Natural killer cell treated with Interleukin-12 subunit alpha and Interleukin-12 subunit beta and Interleukin-15 and Interleukin-18, amount 100 ng/mL, for 72 hours (primary cell): ENCODE measurements at regions not wholly inside any gene's neighbourhood (a gene's known extent, or its start where the extent isn't known, plus 50 kb on each side); places are given as distances from the start of the nearest gene placed in this dataset.
"Not testable (repeated sequence)": the region's sequence is repeated elsewhere in the genome, so short reads cannot be mapped to it uniquely, and the experiment has no call there.

ENCODE experiments used
- ATAC-seq, 2 donors: fragments of 150-1000 bp; cut with Tn5 transposase in 1 of 2; sonication (Bioruptor Pico), chemical (Tn5 transposase) in 1 of 2; 2 replicates each; pipeline ENCODE4 v1.10.0; 2021
- DNase-seq: peaks from one replicate; pipeline ENCODE4 v3.0.0; 2022; ENCODE audit warnings: low spot score
- H3K27ac Mint-ChIP-seq, 2 donors: 1 replicate in 1 of 2; 2 replicates in 1 of 2; pipeline ENCODE4 v1.8.0; 2022; ENCODE audit warnings: mixed read lengths in 2 of 2, mild to moderate bottlenecking in 1 of 2, moderate library complexity in 1 of 2
- H3K27me3 Mint-ChIP-seq, 2 donors: 1 replicate in 1 of 2; 2 replicates in 1 of 2; pipeline ENCODE4 v1.8.0; 2022; ENCODE audit warnings: mixed read lengths in 2 of 2
- H3K36me3 Mint-ChIP-seq: one replicate; pipeline ENCODE4 v1.8.0; 2022; ENCODE audit warnings: mixed read lengths
- H3K4me1 Mint-ChIP-seq, 2 donors: 1 replicate in 1 of 2; 2 replicates in 1 of 2; pipeline ENCODE4 v1.8.0; 2022; ENCODE audit warnings: low read depth in 2 of 2, mixed read lengths in 2 of 2, mild to moderate bottlenecking in 1 of 2
- H3K4me3 Mint-ChIP-seq: one replicate; pipeline ENCODE4 v1.8.0; 2022; ENCODE audit warnings: mixed read lengths
- H3K9me3 Mint-ChIP-seq: 2 replicates; pipeline ENCODE4 v1.8.0; 2022; ENCODE audit warnings: mixed read lengths

DNA sequence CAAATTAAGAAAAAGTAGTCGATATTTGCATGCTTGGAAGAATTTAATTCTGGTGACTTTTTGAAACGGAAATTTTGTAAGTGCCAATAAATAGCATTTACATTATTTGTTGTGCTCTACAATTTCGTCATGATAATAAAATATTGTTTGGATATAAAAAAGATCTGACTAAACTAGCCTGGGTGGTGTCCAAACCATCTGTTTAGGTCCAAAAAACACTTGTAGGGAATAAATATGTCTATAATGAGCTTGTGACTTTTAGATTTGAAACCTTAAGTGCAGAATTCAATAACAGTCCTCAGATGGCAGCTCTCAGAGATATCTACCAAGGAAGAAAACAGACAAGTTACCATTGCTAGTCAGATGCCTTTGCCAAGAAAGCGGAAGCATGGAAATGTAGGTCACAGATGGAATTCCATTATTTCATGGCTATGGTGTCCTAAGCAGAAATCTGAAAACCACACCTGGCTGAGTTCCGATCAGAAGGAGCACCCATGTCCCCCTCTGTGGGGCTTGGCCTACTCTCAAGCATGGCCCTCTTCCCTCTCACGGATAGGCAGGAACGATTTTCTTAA, 731.1 kb downstream of the RNF144A start:
- H3K4me3 Mint-ChIP-seq = no peak overlapping the region

GRCh38 chr2:7649461-7650228, 732.4 kb downstream of the RNF144A start:
- DNase-seq (no peak), ATAC-seq (no peak)
- H3K36me3 Mint-ChIP-seq = peaks cover 24% of the 10 kb centered on the region
- peak overlapping the region in 1 of 2 donors; percentile 8 for H3K27ac Mint-ChIP-seq
- H3K9me3 Mint-ChIP-seq = peaks cover 9% of the 10 kb centered on the region
- peaks cover 11 to 21% of the 10 kb centered on the region in 2 donors for H3K4me1 Mint-ChIP-seq
- H3K27me3 Mint-ChIP-seq = peaks cover 0 to 11% of the 10 kb centered on the region in 2 donors
- H3K4me3 Mint-ChIP-seq = peak overlapping the region; percentile 18

More for the DNA sequence above, 731.1 kb downstream of the RNF144A start:
- peaks cover 26% of the 10 kb centered on the region for H3K36me3 Mint-ChIP-seq
- H3K27ac Mint-ChIP-seq = no peak overlapping the region
- H3K9me3 Mint-ChIP-seq = peaks cover 13% of the 10 kb centered on the region
- peaks cover 0 to 11% of the 10 kb centered on the region in 2 donors for H3K27me3 Mint-ChIP-seq
- H3K4me1 Mint-ChIP-seq = peaks cover 13 to 28% of the 10 kb centered on the region in 2 donors
- ATAC-seq = no peak
- no peak for DNase-seq

DNA sequence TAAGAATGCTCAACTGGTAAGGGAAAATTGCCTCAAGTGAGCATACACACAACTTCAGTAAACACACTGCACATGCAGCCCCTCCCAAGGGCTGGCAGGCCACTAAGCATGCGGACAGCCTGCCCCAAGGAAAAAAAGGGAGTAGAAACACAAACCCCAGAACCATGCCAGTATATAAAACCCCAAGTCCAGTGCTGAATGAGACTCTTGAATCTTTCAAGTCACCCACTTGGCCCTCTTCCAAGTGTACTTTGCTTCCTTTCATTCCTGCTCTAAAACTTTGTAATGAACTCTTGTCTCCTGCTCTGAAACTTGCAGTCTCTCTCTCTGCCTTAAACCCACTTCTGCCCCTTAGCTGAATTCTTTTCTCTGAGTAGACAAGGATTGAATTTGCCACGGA, 736.4 kb downstream of the RNF144A start:
- peaks cover 12 to 25% of the 10 kb centered on the region in 2 donors for H3K4me1 Mint-ChIP-seq
- H3K9me3 Mint-ChIP-seq = peaks cover 9% of the 10 kb centered on the region
- no peak for DNase-seq
- H3K27me3 Mint-ChIP-seq = peaks cover 0 to 2% of the 10 kb centered on the region in 2 donors
- no peak overlapping the region for H3K4me3 Mint-ChIP-seq
- ATAC-seq = no peak
- H3K36me3 Mint-ChIP-seq = peaks cover 33% of the 10 kb centered on the region
- no peak overlapping the region for H3K27ac Mint-ChIP-seq

- Mint-ChIP-seq H3K9me3 (peaks cover 16% of the 10 kb centered on the region), H3K27me3 (peaks cover 0 to 2% of the 10 kb centered on the region in 2 donors), H3K4me3 (no peak overlapping the region), H3K36me3 (peaks cover 43% of the 10 kb centered on the region), H3K27ac (no peak overlapping the region), H3K4me1 (peaks cover 5 to 9% of the 10 kb centered on the region in 2 donors)
- ATAC-seq (no peak), DNase-seq (no peak)
Observed at GRCh38 chr2:7655629-7656028, 738.4 kb downstream of the RNF144A start.

- peaks cover 36% of the 10 kb centered on the region for H3K36me3 Mint-ChIP-seq
- not testable (repeated sequence) for H3K27ac Mint-ChIP-seq, H3K27me3 Mint-ChIP-seq, ATAC-seq, H3K4me3 Mint-ChIP-seq, DNase-seq, H3K4me1 Mint-ChIP-seq
- H3K9me3 Mint-ChIP-seq = peaks cover 18% of the 10 kb centered on the region
Observed at GRCh38 chr2:7657526-7657925, 740.3 kb downstream of the RNF144A start.

DNA sequence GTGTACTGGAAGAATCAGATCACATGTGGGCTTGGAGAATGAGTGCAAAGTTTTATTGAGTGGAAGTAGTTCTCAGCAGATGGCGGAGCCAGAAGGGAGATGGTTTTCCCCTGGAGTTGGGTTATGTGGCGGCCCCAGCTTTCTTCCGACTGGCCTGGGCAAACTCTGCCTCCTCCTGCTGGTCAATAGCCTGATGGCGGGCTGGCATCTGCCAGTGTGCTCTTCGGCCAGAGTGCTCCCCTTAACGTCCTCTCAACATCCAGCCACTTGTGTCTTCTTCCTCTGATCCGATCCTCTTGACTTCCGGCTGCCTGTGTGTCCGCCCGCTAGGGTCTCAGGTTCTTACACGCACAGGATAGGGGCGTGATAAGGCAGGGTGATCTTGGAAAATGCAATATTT, 741.3 kb downstream of the RNF144A start:
- H3K4me3 Mint-ChIP-seq = no peak overlapping the region
- peak overlapping the region in 1 of 2 donors; percentile 79 for H3K27ac Mint-ChIP-seq
- peaks cover 18% of the 10 kb centered on the region for H3K9me3 Mint-ChIP-seq
- H3K27me3 Mint-ChIP-seq = no peaks in the 10 kb centered on the region
- H3K36me3 Mint-ChIP-seq = peaks cover 36% of the 10 kb centered on the region
- H3K4me1 Mint-ChIP-seq = peaks cover 4 to 9% of the 10 kb centered on the region in 2 donors
- no peak for DNase-seq
- no peak for ATAC-seq

DNA sequence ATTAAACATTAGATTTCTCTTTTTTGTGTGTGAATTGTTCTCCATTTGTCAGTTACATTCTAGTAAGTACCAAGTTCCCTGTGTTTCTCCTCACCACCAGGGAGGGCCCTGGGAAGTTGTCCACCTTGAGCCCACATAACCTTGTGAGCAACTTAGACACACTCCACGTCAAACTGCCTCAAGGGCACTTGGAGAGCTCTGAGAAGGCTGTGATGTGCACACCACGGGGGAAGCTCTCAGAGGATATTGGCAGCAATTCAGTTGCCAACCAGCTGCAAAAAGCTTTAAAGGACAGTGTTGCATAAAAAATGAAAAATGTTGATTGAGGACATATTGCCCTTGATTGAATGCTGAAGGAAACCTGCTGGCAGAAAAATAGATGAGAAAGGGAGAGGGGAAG, 743.6 kb downstream of the RNF144A start:
- H3K27me3 Mint-ChIP-seq = no peaks in the 10 kb centered on the region
- no peak overlapping the region for H3K4me3 Mint-ChIP-seq
- ATAC-seq = no peak
- no peak for DNase-seq
- peaks cover 4 to 9% of the 10 kb centered on the region in 2 donors for H3K4me1 Mint-ChIP-seq
- H3K9me3 Mint-ChIP-seq = peaks cover 18% of the 10 kb centered on the region
- peak overlapping the region in 1 of 2 donors; percentile 79 for H3K27ac Mint-ChIP-seq
- H3K36me3 Mint-ChIP-seq = peaks cover 28% of the 10 kb centered on the region

DNA sequence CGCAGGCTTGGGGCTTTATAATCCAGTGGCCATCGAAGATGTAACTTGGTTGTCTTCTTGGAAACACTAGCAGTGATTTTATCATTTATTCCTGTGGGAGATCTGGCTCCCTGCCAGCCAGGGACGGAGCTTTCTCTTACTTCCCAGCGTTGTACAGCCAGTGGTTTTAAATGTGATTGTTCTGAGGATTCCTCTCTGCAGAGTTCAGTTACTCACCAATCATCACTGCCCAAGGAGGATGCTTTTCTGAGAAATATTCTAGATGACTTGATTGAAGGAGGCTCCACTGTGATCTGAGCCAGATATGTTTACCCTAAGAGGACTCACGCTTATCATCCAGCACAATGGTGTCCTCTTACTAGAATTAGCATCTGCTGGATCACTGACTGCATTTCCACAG, 744.3 kb downstream of the RNF144A start:
- DNase-seq = no peak
- H3K36me3 Mint-ChIP-seq = peaks cover 28% of the 10 kb centered on the region
- H3K4me1 Mint-ChIP-seq = peaks cover 4 to 12% of the 10 kb centered on the region in 2 donors
- no peak for ATAC-seq
- peaks cover 23% of the 10 kb centered on the region for H3K9me3 Mint-ChIP-seq
- no peak overlapping the region for H3K4me3 Mint-ChIP-seq
- peak overlapping the region in 1 of 2 donors; percentile 42 for H3K27ac Mint-ChIP-seq
- no peaks in the 10 kb centered on the region for H3K27me3 Mint-ChIP-seq

DNA sequence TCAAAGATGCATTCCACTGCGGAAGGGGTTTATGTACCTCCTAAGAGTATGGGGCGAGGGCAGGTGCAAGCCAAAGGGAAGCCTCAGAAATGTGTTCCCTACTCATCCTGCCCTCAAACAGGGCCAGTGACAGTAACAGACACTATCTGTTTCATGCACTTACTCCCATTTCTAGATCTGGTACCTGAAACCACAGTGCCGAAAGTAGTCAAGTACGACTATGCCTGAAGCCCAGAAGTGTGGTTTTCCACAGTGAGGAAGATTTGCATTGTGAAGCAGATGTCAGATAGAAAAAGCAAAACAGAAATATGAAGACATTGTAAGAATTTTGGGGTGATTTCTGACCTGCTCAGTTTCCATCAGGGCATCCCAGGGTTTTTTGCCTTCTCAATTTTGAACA, 748.7 kb downstream of the RNF144A start:
- no peak for DNase-seq
- H3K27ac Mint-ChIP-seq = peak overlapping the region in 1 of 2 donors; percentile 63
- ATAC-seq = no peak
- H3K36me3 Mint-ChIP-seq = peaks cover 10% of the 10 kb centered on the region
- peaks cover 11% of the 10 kb centered on the region for H3K9me3 Mint-ChIP-seq
- H3K27me3 Mint-ChIP-seq = no peaks in the 10 kb centered on the region
- no peak overlapping the region for H3K4me3 Mint-ChIP-seq
- H3K4me1 Mint-ChIP-seq = peaks cover 13 to 21% of the 10 kb centered on the region in 2 donors

DNA sequence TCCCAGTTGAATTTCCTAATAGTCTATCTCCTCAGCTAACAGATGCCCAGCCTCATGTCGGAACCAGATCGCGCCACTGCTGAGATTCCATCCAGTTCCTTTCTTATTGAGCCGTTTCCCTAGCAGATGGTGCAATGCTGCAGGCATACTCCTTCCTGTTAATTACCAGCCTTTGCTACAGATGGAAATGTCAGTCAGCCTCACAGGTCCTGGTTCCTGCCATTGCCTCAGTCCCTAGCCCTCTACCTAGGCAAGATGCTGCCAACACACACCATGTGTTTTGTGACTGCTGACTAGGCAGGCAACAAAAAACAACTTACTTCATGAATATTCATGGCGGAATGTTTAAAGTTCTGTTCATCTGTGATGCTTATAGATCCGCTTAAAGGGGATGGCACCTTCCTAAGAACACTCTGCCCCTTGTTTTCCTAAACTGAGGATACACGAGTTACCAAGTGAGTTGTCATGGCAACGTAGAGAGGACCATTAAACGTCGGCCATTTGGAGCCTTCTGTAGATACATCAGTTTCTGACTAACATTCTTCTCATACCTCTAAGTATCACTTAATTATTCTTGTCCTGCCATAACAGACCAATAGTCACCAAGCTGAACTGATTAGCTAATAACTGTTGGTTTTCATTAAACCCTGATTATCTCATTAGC, 749.5 kb downstream of the RNF144A start:
- peaks cover 22 to 27% of the 10 kb centered on the region in 2 donors for H3K4me1 Mint-ChIP-seq
- ATAC-seq (no peak), DNase-seq (no peak)
- peaks cover 12% of the 10 kb centered on the region for H3K36me3 Mint-ChIP-seq
- H3K4me3 Mint-ChIP-seq = no peak overlapping the region
- H3K9me3 Mint-ChIP-seq = peaks cover 10% of the 10 kb centered on the region
- H3K27ac Mint-ChIP-seq = peak overlapping the region in 1 of 2 donors; percentile 63
- H3K27me3 Mint-ChIP-seq = no peaks in the 10 kb centered on the region

DNA sequence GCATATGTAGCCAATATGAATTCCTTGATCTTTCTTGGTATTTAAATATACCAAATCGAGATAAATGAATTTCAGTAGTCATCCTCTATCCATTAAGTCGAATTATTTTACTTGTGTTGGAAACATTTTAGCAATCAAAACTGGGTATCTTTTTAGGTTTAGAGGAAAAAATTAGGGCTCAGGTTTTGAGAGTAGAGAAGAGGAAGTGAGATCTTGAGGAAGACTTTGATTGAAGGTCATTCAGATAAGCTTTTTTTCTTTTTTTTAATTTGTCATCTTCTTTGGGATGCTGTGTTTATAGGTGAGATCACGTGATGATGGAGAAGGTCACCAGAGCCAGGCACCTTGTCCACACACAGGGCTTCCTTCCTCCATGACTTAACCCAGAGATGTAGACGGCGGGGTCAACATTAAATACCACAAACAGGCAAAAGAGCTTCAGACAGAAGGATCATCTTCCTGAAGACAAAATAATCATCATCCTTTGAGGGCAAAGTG, 750.1 kb downstream of the RNF144A start:
- DNase-seq (no peak), ATAC-seq (no peak)
- Mint-ChIP-seq H3K4me1 (peaks cover 27 to 30% of the 10 kb centered on the region in 2 donors), H3K36me3 (peaks cover 12% of the 10 kb centered on the region), H3K27ac (peak overlapping the region in 1 of 2 donors; percentile 63), H3K27me3 (no peaks in the 10 kb centered on the region), H3K4me3 (no peak overlapping the region), H3K9me3 (peaks cover 9% of the 10 kb centered on the region)

DNA sequence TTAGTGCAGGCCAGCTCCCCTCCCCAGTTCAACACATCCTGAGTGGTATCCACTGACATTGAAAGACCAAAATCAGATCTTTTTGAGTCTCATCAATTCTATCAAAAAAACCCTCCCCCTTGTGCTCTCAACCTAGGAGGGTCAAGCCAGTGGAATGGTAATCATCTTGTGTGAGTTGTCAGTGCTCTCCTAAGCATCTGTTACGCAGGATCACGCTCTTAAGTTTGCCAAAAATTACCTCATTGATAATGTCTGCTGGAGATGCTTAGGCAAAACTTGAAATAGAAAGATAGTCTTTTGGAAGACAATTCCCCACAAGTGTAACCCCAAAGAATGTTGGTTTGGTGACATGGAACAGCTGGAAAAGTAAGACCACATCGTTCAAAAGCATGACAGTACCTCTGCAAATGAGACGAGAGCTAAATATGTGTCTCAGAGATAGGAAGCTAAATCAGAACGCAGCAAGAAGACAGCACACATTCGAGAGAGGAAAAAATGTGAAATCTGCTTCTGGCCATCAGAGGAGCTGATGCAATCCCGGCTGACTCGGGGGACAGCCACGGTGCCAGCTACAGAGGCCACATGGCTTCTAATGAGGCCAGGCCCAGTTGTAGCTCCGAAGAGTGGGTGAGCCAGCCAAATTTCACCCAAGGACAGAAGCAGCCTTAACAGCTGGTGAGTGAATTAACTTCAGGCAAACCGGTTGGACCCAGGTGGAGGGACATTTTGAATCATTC, 753.9 kb downstream of the RNF144A start:
- Mint-ChIP-seq H3K9me3 (peaks cover 9% of the 10 kb centered on the region), H3K4me3 (peak overlapping the region; percentile 85), H3K27ac (peak overlapping the region; percentile 90 to 94), H3K27me3 (no peaks in the 10 kb centered on the region), H3K36me3 (peaks cover 15% of the 10 kb centered on the region), H3K4me1 (peaks cover 53 to 54% of the 10 kb centered on the region in 2 donors)
- ATAC-seq (no peak), DNase-seq (no peak)

GRCh38 chr2:7672027-7672684, 754.9 kb downstream of the RNF144A start:
- H3K4me1 Mint-ChIP-seq = peaks cover 51 to 58% of the 10 kb centered on the region in 2 donors
- DNase-seq = peak; percentile 85
- peak overlapping the region; percentile 85 for H3K4me3 Mint-ChIP-seq
- H3K27me3 Mint-ChIP-seq = no peaks in the 10 kb centered on the region
- peak overlapping the region; percentile 90 to 94 for H3K27ac Mint-ChIP-seq
- peaks cover 3% of the 10 kb centered on the region for H3K9me3 Mint-ChIP-seq
- peaks cover 19% of the 10 kb centered on the region for H3K36me3 Mint-ChIP-seq
- ATAC-seq = peak; percentile 92 to 94
